ENCODE measurements at regions not wholly inside any gene's neighbourhood (a gene's known extent, or its start where the extent isn't known, plus 50 kb on each side); places are given as distances from the start of the nearest gene placed in this dataset.

GRCh38 chr6:139977887-139978332, 603.5 kb upstream of the CITED2 start:
- Histone ChIP-seq H3K4me3 (no peak overlapping the region), H3K27me3 (no peaks in the 10 kb centered on the region), H3K9me3 (no peaks in the 10 kb centered on the region), H3K4me1 (no peaks in the 10 kb centered on the region), H3K27ac (peak overlapping the region in 1 of 2 donors; percentile 36), H3K36me3 (ENCODE audit: low read depth, missing control alignments) (no peaks in the 10 kb centered on the region)
- WGBS, 2 donors, result 39 to 74% methylated on average over 2 of the region's 2 CpGs
- intact Hi-C loops (cut with DNase I; ENCODE audit: low total_unique reads), result no loop called here
- DNase-seq, result no peak
- no peak for TF ChIP-seq POLR2A (IDR thresholded peaks at IDR 0.05)
- TF ChIP-seq CTCF (IDR thresholded peaks at IDR 0.05), result no peak

GRCh38 chr6:139973669-139974344, 599.4 kb upstream of the CITED2 start:
- Histone ChIP-seq H3K9me3 (no peaks in the 10 kb centered on the region), H3K27ac (no peak overlapping the region), H3K4me3 (no peak overlapping the region), H3K27me3 (no peaks in the 10 kb centered on the region), H3K4me1 (no peaks in the 10 kb centered on the region), H3K36me3 (ENCODE audit: low read depth, missing control alignments) (no peaks in the 10 kb centered on the region)
- intact Hi-C loops (cut with DNase I; ENCODE audit: low total_unique reads), result no loop called here
- TF ChIP-seq CTCF (IDR thresholded peaks at IDR 0.05) (no peak), POLR2A (IDR thresholded peaks at IDR 0.05) (no peak)
- 34 to 46% methylated on average over 3 of the region's 3 CpGs for WGBS, 2 donors
- no peak for DNase-seq

- TF ChIP-seq POLR2A (IDR thresholded peaks at IDR 0.05) (no peak), CTCF (IDR thresholded peaks at IDR 0.05) (no peak)
- Histone ChIP-seq H3K27me3 (no peaks in the 10 kb centered on the region), H3K9me3 (no peaks in the 10 kb centered on the region), H3K4me3 (no peak overlapping the region), H3K36me3 (ENCODE audit: low read depth, missing control alignments) (no peaks in the 10 kb centered on the region), H3K27ac (no peak overlapping the region), H3K4me1 (no peaks in the 10 kb centered on the region)
- no peak for DNase-seq
- intact Hi-C loops (cut with DNase I; ENCODE audit: low total_unique reads), result no loop called here
- WGBS, 2 donors, result 89 to 95% methylated on average over 2 of the region's 2 CpGs
Measured at GRCh38 chr6:139972116-139972515, 597.7 kb upstream of the CITED2 start.

GRCh38 chr6:139970591-139970991, 596.1 kb upstream of the CITED2 start:
- DNase-seq, result no peak
- intact Hi-C loops (cut with DNase I; ENCODE audit: low total_unique reads), result no loop called here
- no peaks in the 10 kb centered on the region for H3K9me3 ChIP-seq
- H3K27ac ChIP-seq, result no peak overlapping the region
- TF ChIP-seq CTCF (IDR thresholded peaks at IDR 0.05), result no peak
- TF ChIP-seq POLR2A (IDR thresholded peaks at IDR 0.05), result no peak
- WGBS, 2 donors, result 90 to 91% methylated on average over 1 of the region's 1 CpG
- peaks cover 2% of the 10 kb centered on the region for H3K4me1 ChIP-seq
- no peak overlapping the region for H3K4me3 ChIP-seq
- no peaks in the 10 kb centered on the region for H3K36me3 ChIP-seq (ENCODE audit: low read depth, missing control alignments)
- no peaks in the 10 kb centered on the region for H3K27me3 ChIP-seq

GRCh38 chr6:139967497-139967896, 593.0 kb upstream of the CITED2 start:
- Histone ChIP-seq H3K27ac (no peak overlapping the region), H3K36me3 (ENCODE audit: low read depth, missing control alignments) (no peaks in the 10 kb centered on the region), H3K9me3 (no peaks in the 10 kb centered on the region), H3K4me1 (peaks cover 23% of the 10 kb centered on the region), H3K4me3 (no peak overlapping the region), H3K27me3 (no peaks in the 10 kb centered on the region)
- no peak for TF ChIP-seq CTCF (IDR thresholded peaks at IDR 0.05)
- no peak for TF ChIP-seq POLR2A (IDR thresholded peaks at IDR 0.05)
- intact Hi-C loops (cut with DNase I; ENCODE audit: low total_unique reads), result no loop called here
- no peak for DNase-seq
